Small intestine (tissue), 7 donors: ENCODE measurements at regions not wholly inside any gene's neighbourhood (a gene's known extent, or its start where the extent isn't known, plus 50 kb on each side); places are given as distances from the start of the nearest gene placed in this dataset.

Experiments used
- DNase-seq, 2 donors: peaks; one replicate each; pipeline versions ENCODE4 v3.0.0 to v3.0.0-alpha.2; 2013
- FAIRE-seq: peaks from 2 replicates; lab custom pipeline; 2012; peaks lifted over from hg19 to GRCh38; lab: Jason Lieb, UNC
- H3K27ac ChIP-seq, 3 donors: one replicate each; pipeline ENCODE4 v1.5.1; 2013; ENCODE audit warnings: low read length in 2 of 3, mild to moderate bottlenecking in 2 of 3, control low read depth in 1 of 3, inconsistent platforms in 1 of 3, low read depth in 1 of 3, moderate library complexity in 1 of 3
- H3K27me3 ChIP-seq, 3 donors: one replicate each; pipeline ENCODE4 v1.6.1; 2013; ENCODE audit warnings: low read length in 3 of 3, inconsistent platforms in 1 of 3; ENCODE audit not compliant: control insufficient read depth in 3 of 3, insufficient read depth in 3 of 3
- H3K36me3 ChIP-seq, 3 donors: one replicate each; pipeline ENCODE4 v1.6.1; 2013; ENCODE audit warnings: low read length in 3 of 3, inconsistent platforms in 1 of 3, low read depth in 1 of 3, mild to moderate bottlenecking in 1 of 3, moderate library complexity in 1 of 3; ENCODE audit not compliant: control insufficient read depth in 3 of 3, insufficient read depth in 2 of 3
- H3K4me1 ChIP-seq, 3 donors: one replicate each; pipeline ENCODE4 v1.6.1; 2013; ENCODE audit warnings: low read length in 2 of 3, inconsistent platforms in 1 of 3, low read depth in 1 of 3, mild to moderate bottlenecking in 1 of 3, moderate library complexity in 1 of 3; ENCODE audit not compliant: control insufficient read depth in 3 of 3, insufficient read depth in 2 of 3
- H3K4me3 ChIP-seq, 3 donors: one replicate each; pipeline ENCODE4 v1.5.1; 2013; ENCODE audit warnings: low read length in 3 of 3, control low read depth in 1 of 3, inconsistent platforms in 1 of 3, low read depth in 1 of 3, mild to moderate bottlenecking in 1 of 3, moderate library complexity in 1 of 3
- H3K9me3 ChIP-seq, 2 donors: one replicate each; pipeline ENCODE4 v1.6.1; 2013; ENCODE audit warnings: low read depth in 1 of 2, low read length in 1 of 2; ENCODE audit not compliant: control insufficient read depth in 2 of 2, insufficient read depth in 1 of 2
- WGBS, 3 donors: extraction: QIAGEN DNeasy Blood & Tissue Kit; methylation state at CpG; one replicate each; pipeline ENCODE4 v1.1.7; 2013; 5-methylcytosine and 5-hydroxymethylcytosine counted together
- donor health status: healthy with polysubstance abuse.
- donor health status: control.
- donor health status: control.
- donor health status: Bipolar disorder and iron deficiency.
- donor health status: healthy.

DNA sequence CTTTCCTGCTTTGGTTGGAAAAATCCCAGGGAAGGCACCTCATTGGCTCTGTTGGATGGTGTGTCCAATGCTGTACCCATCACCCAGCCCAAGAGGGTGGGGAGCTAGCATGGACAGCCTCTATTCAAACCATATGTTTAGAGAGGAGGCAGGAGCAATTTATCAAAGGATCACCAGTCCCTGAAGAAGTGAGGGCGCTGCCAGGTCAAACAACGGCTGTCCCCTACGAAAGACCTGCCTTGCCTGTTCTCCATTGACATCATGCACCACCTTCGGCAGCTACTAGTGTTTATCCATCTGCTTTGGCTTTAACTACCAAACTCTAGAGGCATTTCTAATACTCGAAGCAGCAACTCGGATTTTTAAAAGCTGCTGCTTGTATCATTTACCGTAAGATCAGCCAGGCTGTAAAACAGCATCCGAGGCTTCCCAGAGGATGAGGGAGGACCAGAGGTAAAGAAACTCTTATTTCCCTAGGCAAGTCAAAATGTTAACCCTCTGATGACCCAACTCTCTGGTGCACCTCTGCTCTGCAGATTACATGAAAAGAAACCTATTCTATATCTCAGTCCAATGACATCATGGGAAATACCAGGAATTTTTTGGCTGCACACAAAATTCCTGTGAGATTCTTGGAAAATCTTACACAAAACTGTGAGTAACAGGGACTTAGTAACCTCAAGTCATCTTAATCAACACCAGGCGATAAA lies 720.9 kb upstream of the TBX3 start:
- no peaks in the 10 kb centered on the region for H3K27me3 ChIP-seq
- no peaks in the 10 kb centered on the region for H3K4me1 ChIP-seq
- DNase-seq: no peak
- FAIRE-seq: no peak
- H3K9me3 ChIP-seq: no peaks in the 10 kb centered on the region
- 68 to 91% (median 79%) methylated on average over 9 of the region's 9 CpGs for WGBS, 3 donors
- H3K4me3 ChIP-seq: no peak overlapping the region
- H3K36me3 ChIP-seq: no peaks in the 10 kb centered on the region
- no peak overlapping the region for H3K27ac ChIP-seq

DNA sequence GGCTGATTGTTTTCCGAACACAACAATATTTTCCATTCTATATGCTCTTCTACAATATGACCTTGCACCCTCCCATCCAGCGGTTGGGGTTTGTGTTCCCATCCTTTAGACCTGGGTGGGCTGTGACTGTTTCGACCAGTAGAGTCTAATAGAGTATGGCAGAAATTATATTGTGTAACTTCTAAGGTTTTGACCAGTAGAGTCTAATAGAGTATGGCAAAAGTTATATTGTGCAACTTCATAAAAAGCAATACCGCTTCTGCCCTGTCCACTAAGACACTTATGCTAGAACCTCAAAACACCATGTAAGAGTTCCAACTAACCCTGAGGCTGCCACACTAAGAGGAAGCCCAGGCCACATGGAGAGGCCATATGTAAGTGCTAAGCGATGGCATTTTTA lies 719.7 kb upstream of the TBX3 start:
- 92 to 95% (median 94%) methylated on average over 5 of the region's 5 CpGs for WGBS, 3 donors
- DNase-seq (no peak), FAIRE-seq (no peak)
- Histone ChIP-seq H3K9me3 (no peaks in the 10 kb centered on the region), H3K36me3 (no peaks in the 10 kb centered on the region), H3K4me1 (no peaks in the 10 kb centered on the region), H3K4me3 (no peak overlapping the region), H3K27ac (no peak overlapping the region), H3K27me3 (no peaks in the 10 kb centered on the region)

DNA sequence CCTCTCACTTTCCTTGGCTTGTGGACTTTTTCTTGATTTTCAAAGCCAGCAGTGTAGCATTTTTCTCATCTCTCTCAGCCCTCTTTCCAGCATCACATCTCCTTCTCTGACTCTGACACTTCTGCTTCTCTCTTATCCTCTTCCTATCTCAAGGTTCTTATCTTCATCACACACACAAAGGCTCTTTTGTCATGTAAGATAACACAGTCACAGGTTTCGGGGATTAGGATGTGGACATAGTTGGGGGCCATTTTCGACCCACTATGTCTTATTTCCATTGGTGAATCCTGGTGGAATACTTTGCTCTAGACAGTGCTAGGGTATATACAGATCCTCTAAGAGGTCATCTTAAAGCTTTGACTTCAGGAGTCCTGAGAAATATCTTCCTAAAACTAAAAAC lies 719.3 kb upstream of the TBX3 start:
- H3K9me3 ChIP-seq: no peaks in the 10 kb centered on the region
- H3K4me1 ChIP-seq: no peaks in the 10 kb centered on the region
- DNase-seq: no peak
- H3K27ac ChIP-seq: no peak overlapping the region
- no peaks in the 10 kb centered on the region for H3K27me3 ChIP-seq
- no peaks in the 10 kb centered on the region for H3K36me3 ChIP-seq
- 73 to 88% (median 85%) methylated on average over 2 of the region's 2 CpGs for WGBS, 3 donors
- no peak overlapping the region for H3K4me3 ChIP-seq
- FAIRE-seq: no peak

DNA sequence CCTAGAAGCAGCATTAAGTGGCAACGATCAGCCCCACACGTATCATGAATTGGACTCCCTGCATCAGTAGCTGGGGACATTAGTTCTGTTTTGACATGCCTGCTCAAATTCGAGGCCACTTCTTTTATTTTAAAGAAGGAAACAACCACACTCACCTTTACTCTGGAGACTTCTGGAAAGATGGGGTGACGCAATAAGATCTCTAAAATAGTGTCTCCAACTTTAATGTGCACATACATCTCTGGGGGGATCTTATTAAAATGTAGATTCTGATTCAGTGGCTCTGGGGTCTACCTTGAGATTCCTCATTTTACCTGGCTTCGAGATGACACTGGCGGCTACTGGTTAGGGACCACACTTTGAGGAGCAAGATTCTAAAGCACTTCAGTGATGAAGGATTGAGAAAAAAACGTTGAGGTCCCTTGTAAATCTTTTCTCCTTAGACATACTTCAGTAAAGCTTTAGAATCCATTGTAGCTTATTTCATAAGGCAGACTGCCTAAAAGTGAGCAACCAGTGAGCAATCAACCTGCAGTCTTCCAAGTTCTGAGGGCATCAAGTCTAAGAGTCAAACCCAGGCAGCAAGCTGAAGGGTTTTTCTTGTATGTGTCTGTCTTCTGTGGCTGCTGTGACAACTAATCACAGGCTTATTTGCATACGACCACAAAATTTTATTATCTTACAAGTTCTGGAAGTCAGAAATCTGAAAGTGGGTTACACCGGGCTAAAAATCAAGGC lies 718.6 kb upstream of the TBX3 start:
- no peak overlapping the region for H3K27ac ChIP-seq
- no peaks in the 10 kb centered on the region for H3K9me3 ChIP-seq
- DNase-seq: no peak
- H3K4me1 ChIP-seq: no peaks in the 10 kb centered on the region
- 83 to 85% (median 85%) methylated on average over 9 of the region's 9 CpGs for WGBS, 3 donors
- H3K4me3 ChIP-seq: no peak overlapping the region
- no peak for FAIRE-seq
- H3K27me3 ChIP-seq: no peaks in the 10 kb centered on the region
- H3K36me3 ChIP-seq: no peaks in the 10 kb centered on the region

DNA sequence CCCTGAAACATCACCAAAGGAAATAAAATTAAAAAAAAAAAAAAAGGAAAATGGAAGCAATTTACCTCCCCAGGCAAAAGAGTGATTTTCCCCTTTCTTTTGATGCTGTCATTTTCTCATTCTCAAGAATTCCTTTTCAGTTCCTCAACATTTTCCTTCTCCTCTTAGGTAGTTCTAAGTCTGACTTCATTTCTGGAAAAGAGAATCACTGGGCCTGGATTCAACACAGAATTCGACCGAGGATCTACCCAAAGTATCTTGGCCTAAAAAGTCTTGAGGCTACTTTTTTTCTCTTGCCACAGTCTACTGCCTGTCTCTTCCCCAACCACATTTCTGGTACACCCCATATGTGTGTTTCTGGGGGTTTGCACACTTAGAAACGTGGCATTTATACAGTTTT lies 717.8 kb upstream of the TBX3 start:
- Histone ChIP-seq H3K36me3 (no peaks in the 10 kb centered on the region), H3K4me3 (no peak overlapping the region), H3K27me3 (no peaks in the 10 kb centered on the region), H3K27ac (no peak overlapping the region), H3K9me3 (peaks cover 0 to 4% of the 10 kb centered on the region in 2 donors), H3K4me1 (no peaks in the 10 kb centered on the region)
- FAIRE-seq (no peak), DNase-seq (no peak)
- 75 to 94% (median 76%) methylated on average over 3 of the region's 3 CpGs for WGBS, 3 donors

DNA sequence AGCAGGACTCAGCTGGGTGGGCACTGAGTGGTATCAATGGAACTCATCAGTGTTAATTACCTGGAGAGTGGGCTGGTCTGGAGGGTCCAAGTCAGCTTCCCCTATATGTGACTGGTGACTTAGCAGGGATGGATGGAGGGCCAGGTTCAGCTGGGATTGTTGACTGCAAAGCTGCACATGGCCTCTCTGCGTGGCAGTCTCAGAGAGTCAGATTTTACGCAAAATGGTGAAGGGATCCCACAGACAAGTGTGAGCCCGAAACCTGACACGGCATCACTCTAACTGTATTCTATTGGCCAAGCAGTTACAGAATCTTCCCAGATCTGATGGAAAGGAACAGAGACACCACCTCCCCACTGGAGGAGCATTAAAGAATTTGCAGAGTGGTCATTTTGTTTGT lies 716.0 kb upstream of the TBX3 start:
- WGBS, 3 donors: 94 to 100% (median 95%) methylated on average over 4 of the region's 4 CpGs
- Histone ChIP-seq H3K27me3 (no peaks in the 10 kb centered on the region), H3K4me1 (no peaks in the 10 kb centered on the region), H3K36me3 (no peaks in the 10 kb centered on the region), H3K27ac (no peak overlapping the region), H3K4me3 (no peak overlapping the region), H3K9me3 (peaks cover 0 to 10% of the 10 kb centered on the region in 2 donors)
- DNase-seq (no peak), FAIRE-seq (no peak)

DNA sequence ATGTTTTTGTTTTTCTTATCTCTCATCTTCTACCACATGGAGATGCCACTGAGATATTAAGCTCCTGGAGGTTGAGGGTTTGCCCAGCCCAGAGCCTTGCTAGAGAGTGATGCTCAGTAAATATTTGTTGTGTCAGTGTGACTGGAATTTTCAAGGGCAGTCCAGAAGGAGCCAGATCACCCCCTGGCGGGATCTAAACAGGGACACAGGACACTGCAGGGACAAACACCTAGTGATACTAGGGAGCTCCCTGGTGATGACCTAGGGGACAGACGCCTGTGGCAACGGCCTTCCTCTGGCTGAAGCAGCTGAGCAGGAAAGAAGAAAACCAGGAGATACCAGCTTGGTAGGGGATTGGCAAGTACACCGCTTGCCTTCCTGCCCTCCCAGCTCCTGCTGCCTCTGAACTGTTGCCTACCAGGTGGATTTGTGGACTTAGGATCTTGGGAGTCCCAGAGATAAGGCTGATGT lies 714.4 kb upstream of the TBX3 start:
- Histone ChIP-seq H3K9me3 (peaks cover 0 to 10% of the 10 kb centered on the region in 2 donors), H3K4me3 (no peak overlapping the region), H3K27me3 (no peaks in the 10 kb centered on the region), H3K27ac (no peak overlapping the region), H3K36me3 (no peaks in the 10 kb centered on the region), H3K4me1 (no peaks in the 10 kb centered on the region)
- no peak for FAIRE-seq
- peak; percentile 50 to 85 for DNase-seq
- 22 to 60% (median 25%) methylated on average over 4 of the region's 4 CpGs for WGBS, 3 donors

DNA sequence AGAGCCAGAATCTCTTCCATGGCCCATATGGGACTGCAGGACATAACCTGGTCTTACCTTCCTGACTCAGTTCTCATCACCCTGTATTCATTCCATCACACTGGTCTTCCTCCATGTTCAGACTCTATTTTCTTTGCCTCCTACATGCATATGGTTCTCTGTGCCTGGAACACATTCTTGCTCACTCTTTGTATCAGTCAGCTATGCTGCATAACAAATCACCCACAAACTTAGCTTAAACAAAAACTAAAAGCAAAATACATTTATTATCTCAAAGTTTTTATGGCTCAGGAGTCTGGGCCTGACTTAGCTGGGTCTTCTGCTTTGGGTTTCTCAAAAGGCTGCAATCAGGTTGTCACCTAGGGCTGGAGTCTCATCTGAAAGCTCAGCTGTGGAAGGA lies 712.6 kb upstream of the TBX3 start:
- no peak for DNase-seq
- Histone ChIP-seq H3K9me3 (peaks cover 0 to 10% of the 10 kb centered on the region in 2 donors), H3K4me3 (no peak overlapping the region), H3K36me3 (no peaks in the 10 kb centered on the region), H3K4me1 (no peaks in the 10 kb centered on the region), H3K27ac (no peak overlapping the region), H3K27me3 (no peaks in the 10 kb centered on the region)
- FAIRE-seq: no peak
